Stomach (tissue), 8 donors: ENCODE measurements at regions not wholly inside any gene's neighbourhood (a gene's known extent, or its start where the extent isn't known, plus 50 kb on each side); places are given as distances from the start of the nearest gene placed in this dataset.

Experiments
- DNase-seq, 2 donors: peaks; one replicate each; pipeline versions ENCODE4 v3.0.0 to v3.0.0-alpha.2; 2013 to 2019
- H3K27ac ChIP-seq, 5 donors: fragments of 200-600 bp in 4 of 5; sonication (generic) in 4 of 5; one replicate each; pipeline ENCODE4 v1.5.1; 2013 to 2019; ENCODE audit warnings: mild to moderate bottlenecking in 1 of 5, moderate library complexity in 1 of 5
- H3K27me3 ChIP-seq, 3 donors: fragments of 200-600 bp; sonication (generic); one replicate each; pipeline ENCODE4 v1.5.1; 2017 to 2019; ENCODE audit warnings: mixed run types in 1 of 3
- H3K36me3 ChIP-seq, 4 donors: fragments of 200-600 bp; sonication (generic); 1 replicate in 3 of 4; 2 replicates in 1 of 4; pipeline ENCODE4 v1.5.1; 2016 to 2019
- H3K4me1 ChIP-seq, 4 donors: fragments of 200-600 bp; sonication (generic); one replicate each; pipeline ENCODE4 v1.5.1; 2016 to 2019
- H3K4me3 ChIP-seq, 4 donors: fragments of 200-600 bp; sonication (generic) in 3 of 4; one replicate each; pipeline ENCODE4 v1.5.1; 2016 to 2019; ENCODE audit warnings: mild to moderate bottlenecking in 1 of 4
- H3K9me3 ChIP-seq, 4 donors: fragments of 200-600 bp; sonication (generic); one replicate each; pipeline ENCODE4 v1.5.1; 2016 to 2019
- CTCF ChIP-seq, 7 experiments: fragments of 450-650 bp in 4 of 7; fragments of 200-600 bp in 3 of 7; sonication (generic) in 3 of 7; IDR thresholded peaks; one replicate each; pipeline ENCODE4 v1.5.1; 2016 to 2019; ENCODE audit warnings: antibody characterized with exemption in 7 of 7, control low read depth in 2 of 7, mild to moderate bottlenecking in 1 of 7
- EP300 ChIP-seq: sonication (generic); formaldehyde crosslinking; IDR thresholded peaks from one replicate; pipeline ENCODE4 v1.6.1; 2017; ENCODE audit warnings: antibody characterized with exemption
- POLR2A ChIP-seq, 4 donors: fragments of 450-650 bp; IDR thresholded peaks; one replicate each; pipeline ENCODE4 v1.6.1; 2016; ENCODE audit warnings: antibody characterized with exemption in 4 of 4, control low read depth in 2 of 4, mild to moderate bottlenecking in 1 of 4, moderate library complexity in 1 of 4
- POLR2AphosphoS5 ChIP-seq, 3 donors: sonication (generic); formaldehyde crosslinking; IDR thresholded peaks; one replicate each; pipeline ENCODE4 v1.6.1; 2016; ENCODE audit warnings: antibody characterized with exemption in 3 of 3
- WGBS, 5 donors: extraction: QIAGEN DNeasy Blood & Tissue Kit in 3 of 5; methylation state at CpG; one replicate each; pipeline versions ENCODE4 v1.1.5 to v1.1.7; 2013 to 2018; 5-methylcytosine and 5-hydroxymethylcytosine counted together
- intact Hi-C: fragments of 100-400 bp; cut with DNase I; formaldehyde crosslinking; loops from one replicate; pipeline ENCODE4 v1.15.1; 2023; ENCODE audit warnings: low total_unique reads
- donor health status: healthy with polysubstance abuse.
- donor health status: Bipolar disorder and iron deficiency.
- donor health status: healthy.

DNA sequence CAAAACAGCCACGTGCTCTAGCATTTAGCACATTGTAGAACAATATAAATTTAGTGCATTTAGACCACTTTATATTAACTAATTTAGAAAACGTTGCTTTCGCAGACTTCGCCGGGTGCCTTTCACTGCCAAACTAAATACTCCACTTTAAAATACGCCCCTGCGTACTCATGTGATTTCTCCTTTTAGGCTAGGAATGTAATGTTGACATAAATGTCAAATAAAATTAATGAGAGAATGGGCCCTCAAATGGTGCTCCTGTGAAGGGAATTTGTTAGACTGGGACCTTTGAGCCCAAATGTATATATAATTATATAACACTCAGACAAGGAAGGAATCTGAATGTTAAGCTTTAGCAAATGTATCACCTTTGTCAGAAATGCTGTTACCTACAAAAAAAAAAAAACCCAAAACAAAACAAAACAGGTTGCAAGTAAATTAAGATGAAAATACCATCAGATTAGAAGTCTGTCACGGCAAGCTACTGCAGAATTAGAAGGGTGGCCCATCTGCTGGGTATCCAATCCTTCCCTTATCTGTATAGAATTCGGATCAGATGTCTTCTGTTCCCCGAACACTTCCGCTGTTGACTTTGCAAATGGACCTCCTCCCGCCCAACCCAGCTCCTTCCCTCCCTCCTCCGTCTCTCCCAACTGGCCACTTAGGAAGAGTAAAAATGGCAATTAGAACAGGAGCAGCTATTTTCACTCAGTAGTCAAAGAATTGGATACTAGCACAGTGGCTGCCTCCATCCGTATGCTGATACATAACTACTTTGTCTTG is 159.3 kb upstream of the FOXN3 start:
- peak in 1 of 2 donors; percentile 73 for DNase-seq
- Histone ChIP-seq H3K9me3 (no peaks in the 10 kb centered on the region), H3K27me3 (no peaks in the 10 kb centered on the region), H3K27ac (peak overlapping the region in 1 of 5 donors; percentile 25), H3K4me1 (peaks cover 21 to 66% (median 46%) of the 10 kb centered on the region in 4 donors), H3K4me3 (no peak overlapping the region), H3K36me3 (peaks cover 0 to 13% (median 8%) of the 10 kb centered on the region in 4 donors)
- 38 to 58% (median 44%) methylated on average over 14 of the region's 14 CpGs for WGBS, 5 donors
- intact Hi-C loops = no loop called here
- TF ChIP-seq CTCF (IDR thresholded peaks at IDR 0.05) = no peak
- no peak for TF ChIP-seq EP300
- TF ChIP-seq POLR2AphosphoS5 (IDR thresholded peaks at IDR 0.05) = no peak
- TF ChIP-seq POLR2A (IDR thresholded peaks at IDR 0.05) = no peak

GRCh38 chr14:89575386-89576061 is 158.5 kb upstream of the FOXN3 start:
- H3K27ac ChIP-seq = peak overlapping the region in 1 of 5 donors; percentile 18

DNA sequence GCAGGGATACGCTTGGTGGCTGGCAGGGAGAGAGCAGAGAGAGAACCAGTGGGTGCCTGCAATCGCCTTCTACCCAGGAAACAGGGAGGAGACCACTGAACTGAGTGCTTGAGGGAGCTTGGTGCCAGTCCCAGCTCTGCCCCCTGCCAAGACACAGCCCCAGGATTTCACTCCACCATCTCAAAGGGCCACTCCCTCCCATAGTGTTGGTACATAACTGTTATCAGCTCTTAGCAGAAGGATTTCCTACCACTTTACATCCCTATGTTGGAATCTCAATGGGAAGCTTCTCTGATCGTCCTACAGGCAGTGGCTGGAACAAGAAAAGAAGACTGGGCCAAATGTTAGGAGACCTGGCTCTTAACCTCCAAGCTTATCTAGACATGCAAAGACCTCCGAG is 157.4 kb upstream of the FOXN3 start:
- TF ChIP-seq POLR2A (IDR thresholded peaks at IDR 0.05) (no peak), POLR2AphosphoS5 (IDR thresholded peaks at IDR 0.05) (no peak), EP300 (no peak), CTCF (IDR thresholded peaks at IDR 0.05) (no peak)
- Histone ChIP-seq H3K36me3 (no peaks in the 10 kb centered on the region), H3K4me3 (no peak overlapping the region), H3K4me1 (peaks cover 21 to 66% (median 46%) of the 10 kb centered on the region in 4 donors), H3K27ac (no peak overlapping the region), H3K27me3 (no peaks in the 10 kb centered on the region), H3K9me3 (no peaks in the 10 kb centered on the region)
- WGBS, 5 donors = 75 to 90% (median 79%) methylated on average over 4 of the region's 4 CpGs
- intact Hi-C loops = no loop called here
- DNase-seq = no peak

More at GRCh38 chr14:89575386-89576061, 158.5 kb upstream of the FOXN3 start:
- H3K27me3 ChIP-seq = no peaks in the 10 kb centered on the region
- no peak overlapping the region for H3K4me3 ChIP-seq
- WGBS, 5 donors = 76 to 84% (median 79%) methylated on average over 17 of the region's 17 CpGs
- H3K4me1 ChIP-seq = peaks cover 21 to 66% (median 46%) of the 10 kb centered on the region in 4 donors
- peaks cover 0 to 5% (median 1%) of the 10 kb centered on the region in 4 donors for H3K36me3 ChIP-seq
- no peak for TF ChIP-seq POLR2A (IDR thresholded peaks at IDR 0.05)
- TF ChIP-seq CTCF (IDR thresholded peaks at IDR 0.05) = no peak
- no peak for TF ChIP-seq EP300
- no peak for TF ChIP-seq POLR2AphosphoS5 (IDR thresholded peaks at IDR 0.05)
- DNase-seq = no peak
- no peaks in the 10 kb centered on the region for H3K9me3 ChIP-seq
- intact Hi-C loops = no loop called here

GRCh38 chr14:89573399-89573657 is 156.3 kb upstream of the FOXN3 start:
- intact Hi-C loops = no loop called here
- no peaks in the 10 kb centered on the region for H3K36me3 ChIP-seq
- TF ChIP-seq CTCF (IDR thresholded peaks at IDR 0.05) (no peak), POLR2AphosphoS5 (IDR thresholded peaks at IDR 0.05) (no peak), POLR2A (IDR thresholded peaks at IDR 0.05) (no peak), EP300 (no peak)
- H3K4me1 ChIP-seq = peaks cover 21 to 62% (median 45%) of the 10 kb centered on the region in 4 donors
- H3K9me3 ChIP-seq = no peaks in the 10 kb centered on the region
- no peak for DNase-seq
- H3K4me3 ChIP-seq = no peak overlapping the region
- no peaks in the 10 kb centered on the region for H3K27me3 ChIP-seq
- WGBS, 5 donors = 38 to 59% (median 52%) methylated on average over 3 of the region's 3 CpGs
- no peak overlapping the region for H3K27ac ChIP-seq
